PFSK-1 (cell line): ENCODE measurements at regions not wholly inside any gene's neighbourhood (a gene's known extent, or its start where the extent isn't known, plus 50 kb on each side); places are given as distances from the start of the nearest gene placed in this dataset.

Source experiments
- FOXP2 ChIP-seq: optimal IDR thresholded peaks from 2 replicates; pipeline ENCODE3; 2011; ENCODE audit warnings: borderline replicate concordance, control low read depth, inconsistent platforms; ENCODE audit not compliant: insufficient read depth; ENCODE audit errors: extremely low read length, extremely low read depth
- POLR2AphosphoS5 ChIP-seq: IDR thresholded peaks from 2 replicates; pipeline ENCODE4 v1.6.1; 2012; ENCODE audit warnings: low read depth, mild to moderate bottlenecking, control low read depth, low read length, moderate library complexity
- REST ChIP-seq, 2 experiments: IDR thresholded peaks; 2 replicates each; pipeline versions ENCODE4 v1.6.1 to v1.8.0; 2011 to 2012; ENCODE audit warnings: low read depth in 2 of 2, low read length in 2 of 2, control low read depth in 1 of 2, inconsistent platforms in 1 of 2, mild to moderate bottlenecking in 1 of 2, moderate library complexity in 1 of 2; ENCODE audit not compliant: insufficient read depth in 1 of 2
- SIN3A ChIP-seq: IDR thresholded peaks from 2 replicates; pipeline ENCODE4 v1.6.1; 2012; ENCODE audit warnings: mild to moderate bottlenecking, low read length, moderate library complexity, borderline replicate concordance; ENCODE audit not compliant: insufficient read depth
- TAF1 ChIP-seq: IDR thresholded peaks from 2 replicates; pipeline ENCODE4 v1.6.1; 2012; ENCODE audit warnings: low read length, control low read depth, borderline replicate concordance; ENCODE audit not compliant: insufficient read depth

GRCh38 chr5:73375949-73376348 is 72.6 kb downstream of the FOXD1 start:
- TF ChIP-seq TAF1: no peak
- TF ChIP-seq FOXP2: no peak
- TF ChIP-seq SIN3A: no peak
- TF ChIP-seq REST (IDR thresholded peaks at IDR 0.05; ENCODE audit: insufficient read depth in 1 of 2, low read depth in 2 of 2, low read length in 2 of 2): no peak
- TF ChIP-seq POLR2AphosphoS5: no peak

GRCh38 chr5:73375191-73375545 is 73.4 kb downstream of the FOXD1 start:
- TF ChIP-seq TAF1 (no peak), FOXP2 (no peak), REST (IDR thresholded peaks at IDR 0.05; ENCODE audit: insufficient read depth in 1 of 2, low read depth in 2 of 2, low read length in 2 of 2) (no peak), POLR2AphosphoS5 (no peak), SIN3A (no peak)

GRCh38 chr5:73374520-73375190 is 73.9 kb downstream of the FOXD1 start:
- TF ChIP-seq FOXP2 (no peak), REST (IDR thresholded peaks at IDR 0.05; ENCODE audit: insufficient read depth in 1 of 2, low read depth in 2 of 2, low read length in 2 of 2) (no peak)

- TF ChIP-seq FOXP2 (no peak), SIN3A (no peak), TAF1 (no peak), REST (IDR thresholded peaks at IDR 0.05; ENCODE audit: insufficient read depth in 1 of 2, low read depth in 2 of 2, low read length in 2 of 2) (no peak), POLR2AphosphoS5 (no peak)
Observed at GRCh38 chr5:73373814-73374510, 74.6 kb downstream of the FOXD1 start.
